K562 (cell line): ENCODE measurements at regions not wholly inside any gene's neighbourhood (a gene's known extent, or its start where the extent isn't known, plus 50 kb on each side); places are given as distances from the start of the nearest gene placed in this dataset.

Experiments
- ATAC-seq: fragments of 200-7000 bp; cut with Tn5 transposase; 3 replicates; pipeline ENCODE4 v1.9.1; 2020; ENCODE audit warnings: moderate library complexity
- BruUV-seq: library from RNA; stranded (reverse); fragments of 400-500 nt; replicated peaks from 2 replicates; lab custom pipeline; 2021; lab: Mats Ljungman, UMichigan
- CTCF ChIA-PET: fragments of 300-600 bp; formaldehyde crosslinking; extraction: SDS; loops from one replicate; lab custom pipeline; 2021; ENCODE audit warnings: low intra/inter-chr PET ratio; lab: Yijun Ruan, JAX
- POLR2A ChIA-PET: fragments of 300-600, 350-650 bp; sonication (Branson Sonifier 250); formaldehyde crosslinking; extraction: SDS; loops from one replicate; lab custom pipeline; 2021; ENCODE audit warnings: antibody characterized with exemption, inconsistent platforms; lab: Yijun Ruan, JAX
- DNase-seq, 4 experiments: peaks; one replicate each; pipeline versions ENCODE4 v3.0.0 to v3.0.0-alpha.2; 2011 to 2018; ENCODE audit warnings: low spot score in 3 of 4, mixed read lengths in 3 of 4; ENCODE audit errors: extremely low read depth in 1 of 4
- FAIRE-seq: peaks from 2 replicates; lab custom pipeline; 2011; peaks lifted over from hg19 to GRCh38; lab: Jason Lieb, UNC
- H2AFZ ChIP-seq: 2 replicates; pipeline ENCODE4 v1.6.0; 2011; ENCODE audit warnings: low read depth, low read length, control low read depth, inconsistent platforms
- H3K27ac ChIP-seq: fragments of 200-600 bp; 3 replicates; pipeline ENCODE4 v1.8.0; 2011; ENCODE audit warnings: low read depth, mild to moderate bottlenecking, control low read depth, inconsistent platforms, low read length, moderate library complexity, mixed read lengths; ENCODE audit errors: extremely low read depth
- H3K27me3 ChIP-seq, 2 experiments: fragments of 300-600 bp in 1 of 2; 2 replicates in 1 of 2; 3 replicates in 1 of 2; pipeline versions ENCODE4 v1.6.0 to v1.8.0; 2011; ENCODE audit warnings: inconsistent platforms in 2 of 2, low read length in 2 of 2, mild to moderate bottlenecking in 1 of 2, mixed read lengths in 1 of 2, moderate library complexity in 1 of 2; ENCODE audit not compliant: control insufficient read depth in 2 of 2, insufficient read depth in 2 of 2
- H3K36me3 ChIP-seq: fragments of 300-600 bp; 3 replicates; pipeline ENCODE4 v1.8.0; 2011; ENCODE audit warnings: mild to moderate bottlenecking, low read length, inconsistent platforms; ENCODE audit not compliant: control insufficient read depth, insufficient read depth
- H3K4me1 ChIP-seq, 2 experiments: fragments of 200-600 bp in 1 of 2; replicated peaks in 1 of 2; 2 replicates in 1 of 2; 3 replicates in 1 of 2; pipeline versions ENCODE4 v1.5.1 to v1.8.0; 2011; ENCODE audit warnings: inconsistent platforms in 2 of 2, low read length in 2 of 2, mild to moderate bottlenecking in 1 of 2, mixed read lengths in 1 of 2, moderate library complexity in 1 of 2; ENCODE audit not compliant: control insufficient read depth in 2 of 2, insufficient read depth in 2 of 2
- H3K4me2 ChIP-seq: 2 replicates; pipeline ENCODE4 v1.6.1; 2011; ENCODE audit warnings: low read length, control low read depth, inconsistent platforms, mixed read lengths; ENCODE audit not compliant: insufficient read depth
- H3K4me3 ChIP-seq: fragments of 200-600 bp; sonication (generic), shearing (Covaris generic); 2 replicates; pipeline ENCODE4 v1.5.1; 2016; ENCODE audit warnings: control low read depth, inconsistent platforms
- H3K79me2 ChIP-seq: fragments of 200-600 bp; 3 replicates; pipeline ENCODE4 v1.8.0; 2011; ENCODE audit warnings: low read length, inconsistent platforms; ENCODE audit not compliant: control insufficient read depth, insufficient read depth
- H3K9ac ChIP-seq, 2 experiments: 2 replicates each; pipeline versions ENCODE4 v1.6.0 to v1.6.1; 2011; ENCODE audit warnings: low read depth in 2 of 2, low read length in 2 of 2, control low read depth in 1 of 2, inconsistent platforms in 1 of 2, mild to moderate bottlenecking in 1 of 2, mixed read lengths in 1 of 2; ENCODE audit not compliant: insufficient read depth in 1 of 2
- H3K9me1 ChIP-seq: one replicate; pipeline ENCODE4 v1.6.0; 2011; ENCODE audit warnings: inconsistent platforms, mild to moderate bottlenecking, low read length, moderate library complexity; ENCODE audit not compliant: control insufficient read depth, insufficient read depth
- H3K9me3 ChIP-seq: replicated peaks from 2 replicates; pipeline ENCODE4 v1.5.1; 2011; ENCODE audit warnings: low read depth, low read length, inconsistent platforms; ENCODE audit not compliant: control insufficient read depth, insufficient read depth
- H4K20me1 ChIP-seq: replicated peaks from 2 replicates; pipeline ENCODE4 v1.6.1; 2011; ENCODE audit warnings: low read length, inconsistent platforms, mixed read lengths; ENCODE audit not compliant: control insufficient read depth, insufficient read depth
- DACH1 ChIP-seq: fragments of 450-650 bp; IDR thresholded peaks from 2 replicates; pipeline ENCODE4 v1.6.1; 2018; ENCODE audit not compliant: partially characterized antibody
- ELF4 ChIP-seq: fragments of 450-650 bp; formaldehyde crosslinking; IDR thresholded peaks from 2 replicates; pipeline ENCODE4 v1.4.0; 2022; ENCODE audit warnings: missing genetic modification characterization
- HDAC6 ChIP-seq: IDR thresholded peaks from 2 replicates; pipeline ENCODE4 v1.6.1; 2012; ENCODE audit warnings: low read depth, mild to moderate bottlenecking, control low read depth, inconsistent platforms, low read length, moderate library complexity
- MLLT1 ChIP-seq, 2 experiments: fragments of 450-650 bp; IDR thresholded peaks; 2 replicates each; pipeline ENCODE4 v1.6.1; 2016
- PRPF4 ChIP-seq: fragments of 200-400 bp; formaldehyde crosslinking; IDR thresholded peaks from one replicate; pipeline ENCODE4 v1.6.1; 2017; ENCODE audit warnings: low read length, low read depth, mild to moderate bottlenecking; ENCODE audit not compliant: insufficient read depth, poor library complexity, severe bottlenecking
- RBM25 ChIP-seq: fragments of 200-400 bp; formaldehyde crosslinking; IDR thresholded peaks from 2 replicates; pipeline ENCODE4 v1.6.1; 2018; ENCODE audit warnings: low read length, low read depth, moderate library complexity; ENCODE audit not compliant: severe bottlenecking
- RBM34 ChIP-seq: fragments of 200-400 bp; formaldehyde crosslinking; IDR thresholded peaks from 2 replicates; pipeline ENCODE4 v1.6.1; 2018; ENCODE audit warnings: low read length, borderline replicate concordance; ENCODE audit not compliant: insufficient read depth
- SIN3B ChIP-seq: fragments of 450-650 bp; IDR thresholded peaks from 2 replicates; pipeline ENCODE4 v1.6.1; 2017; ENCODE audit warnings: low read depth, mild to moderate bottlenecking, moderate library complexity
- THRB ChIP-seq: fragments of 450-650 bp; formaldehyde crosslinking; conservative IDR thresholded peaks from 2 replicates; pipeline ENCODE4 v1.4.0; 2022; ENCODE audit warnings: mild to moderate bottlenecking, missing genetic modification characterization
- ZNF121 ChIP-seq: sonication (generic); formaldehyde crosslinking; conservative IDR thresholded peaks from 2 replicates; pipeline ENCODE4 v1.8.0; 2022; ENCODE audit warnings: missing genetic modification reagents
- ZNF316 ChIP-seq: fragments of 450-650 bp; IDR thresholded peaks from 2 replicates; pipeline ENCODE4 v1.6.1; 2016
- ZNF551 ChIP-seq: fragments of 250-450 bp; sonication (Bioruptor Pico); IDR thresholded peaks from 2 replicates; pipeline ENCODE4 v1.5.0; 2021; ENCODE audit warnings: mild to moderate bottlenecking, moderate library complexity
- WGBS: fragments of 100-300 bp; shearing (Covaris generic); methylation state at CpG from one replicate; pipeline ENCODE4 v1.1.6; 2016; ENCODE audit warnings: low coverage, mixed read lengths; ENCODE audit not compliant: insufficient coverage; ENCODE audit errors: missing lambda C conversion rate; 5-methylcytosine and 5-hydroxymethylcytosine counted together
- in situ Hi-C: fragments of 300-500 bp; cut with MboI; formaldehyde crosslinking; loops from 4 replicates; pipeline ENCODE4 v1.15.0; 2018; ENCODE audit warnings: inconsistent platforms, mixed read lengths
- intact Hi-C: fragments of 100-400 bp; cut with micrococcal nuclease; formaldehyde crosslinking; loops from 2 replicates; pipeline ENCODE4 v1.14.2; 2022
- TF ChIP-seq, protein P1 (sequence below): fragments of 150-350 bp; IDR thresholded peaks from 2 replicates; pipeline ENCODE4 v1.6.1; 2014; ENCODE audit warnings: low read depth, mild to moderate bottlenecking, low read length, borderline replicate concordance
- TF ChIP-seq, protein P2 (sequence below): fragments of 250-450 bp; sonication (Bioruptor Pico); IDR thresholded peaks from 2 replicates; pipeline ENCODE4 v1.8.0; 2022; ENCODE audit warnings: inconsistent platforms, mild to moderate bottlenecking, moderate library complexity, borderline replicate concordance

DNA sequence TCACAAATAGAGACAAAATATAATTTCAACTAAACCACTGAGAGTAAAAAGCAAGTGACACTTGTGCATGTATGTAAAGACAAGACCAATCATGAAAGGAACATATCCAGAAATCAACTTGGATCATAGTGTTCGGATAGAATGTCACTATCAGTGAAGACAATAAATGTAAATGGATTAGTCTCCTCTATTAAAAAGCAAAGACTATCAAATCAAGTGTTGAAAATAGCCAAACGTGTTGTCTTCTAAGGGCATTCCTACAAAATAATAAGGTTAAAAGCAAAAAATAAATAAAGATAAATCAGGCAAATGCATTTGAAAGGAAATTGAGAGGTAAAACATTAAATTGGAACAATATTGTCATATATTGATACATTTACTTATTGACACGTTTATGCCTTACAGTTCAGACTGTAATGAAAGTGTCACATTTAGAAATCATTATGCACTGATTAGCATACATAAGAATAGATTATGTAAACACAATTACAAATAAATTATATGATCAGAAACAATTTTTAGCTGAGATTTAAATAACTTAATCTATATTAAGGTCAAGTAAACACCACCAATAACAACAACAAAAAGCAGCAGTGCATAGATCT lies 1100.1 kb downstream of the BRD1 start (continued):
- TF ChIP-seq RBM25, result peak; percentile 26
- TF ChIP-seq ZNF316, result no peak
- TF ChIP-seq, protein P1, sequence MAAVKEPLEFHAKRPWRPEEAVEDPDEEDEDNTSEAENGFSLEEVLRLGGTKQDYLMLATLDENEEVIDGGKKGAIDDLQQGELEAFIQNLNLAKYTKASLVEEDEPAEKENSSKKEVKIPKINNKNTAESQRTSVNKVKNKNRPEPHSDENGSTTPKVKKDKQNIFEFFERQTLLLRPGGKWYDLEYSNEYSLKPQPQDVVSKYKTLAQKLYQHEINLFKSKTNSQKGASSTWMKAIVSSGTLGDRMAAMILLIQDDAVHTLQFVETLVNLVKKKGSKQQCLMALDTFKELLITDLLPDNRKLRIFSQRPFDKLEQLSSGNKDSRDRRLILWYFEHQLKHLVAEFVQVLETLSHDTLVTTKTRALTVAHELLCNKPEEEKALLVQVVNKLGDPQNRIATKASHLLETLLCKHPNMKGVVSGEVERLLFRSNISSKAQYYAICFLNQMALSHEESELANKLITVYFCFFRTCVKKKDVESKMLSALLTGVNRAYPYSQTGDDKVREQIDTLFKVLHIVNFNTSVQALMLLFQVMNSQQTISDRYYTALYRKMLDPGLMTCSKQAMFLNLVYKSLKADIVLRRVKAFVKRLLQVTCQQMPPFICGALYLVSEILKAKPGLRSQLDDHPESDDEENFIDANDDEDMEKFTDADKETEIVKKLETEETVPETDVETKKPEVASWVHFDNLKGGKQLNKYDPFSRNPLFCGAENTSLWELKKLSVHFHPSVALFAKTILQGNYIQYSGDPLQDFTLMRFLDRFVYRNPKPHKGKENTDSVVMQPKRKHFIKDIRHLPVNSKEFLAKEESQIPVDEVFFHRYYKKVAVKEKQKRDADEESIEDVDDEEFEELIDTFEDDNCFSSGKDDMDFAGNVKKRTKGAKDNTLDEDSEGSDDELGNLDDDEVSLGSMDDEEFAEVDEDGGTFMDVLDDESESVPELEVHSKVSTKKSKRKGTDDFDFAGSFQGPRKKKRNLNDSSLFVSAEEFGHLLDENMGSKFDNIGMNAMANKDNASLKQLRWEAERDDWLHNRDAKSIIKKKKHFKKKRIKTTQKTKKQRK, result no peak
- no peak for TF ChIP-seq THRB (CRISPR knock-in tag)
- TF ChIP-seq SIN3B, result no peak
- TF ChIP-seq DACH1, result no peak
- no peak for TF ChIP-seq HDAC6

DNA sequence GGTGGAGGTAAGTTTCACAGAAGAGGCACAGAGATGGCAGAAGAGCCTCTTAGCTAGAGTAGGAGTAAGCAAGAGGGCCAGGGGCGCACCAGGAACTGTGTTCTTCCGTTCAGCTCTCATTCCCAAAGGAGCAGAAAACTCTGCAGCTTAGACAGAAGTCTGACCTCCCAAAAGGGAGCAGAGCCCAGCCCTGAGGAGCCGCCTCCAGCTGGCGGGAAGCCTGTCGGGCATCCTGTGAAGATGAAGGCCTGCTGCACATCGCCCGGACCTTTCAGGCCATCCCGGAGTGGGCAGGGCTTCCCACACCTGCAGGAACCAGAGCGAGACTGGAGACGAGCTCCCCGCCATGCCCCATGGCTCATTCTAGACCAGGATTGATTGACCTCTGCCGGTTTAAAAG lies 1102.8 kb downstream of the BRD1 start:
- no peak overlapping the region for H3K4me3 ChIP-seq
- no peaks in the 10 kb centered on the region for H4K20me1 ChIP-seq
- no peaks in the 10 kb centered on the region for H3K9me3 ChIP-seq
- intact Hi-C loops (no loop called here), in situ Hi-C loops (no loop called here)
- WGBS, result 2% methylated on average over 9 of the region's 12 CpGs
- H3K79me2 ChIP-seq, result no peaks in the 10 kb centered on the region
- no peak overlapping the region for H3K9ac ChIP-seq
- DNase-seq (no peak), FAIRE-seq (no peak), ATAC-seq (no peak)
- ChIA-PET CTCF (no interaction called here), POLR2A (no interaction called here)
- BruUV-seq, result no TSS peak
- H3K36me3 ChIP-seq, result no peaks in the 10 kb centered on the region
- H3K4me1 ChIP-seq, result no peaks in the 10 kb centered on the region
- no peak overlapping the region for H3K27ac ChIP-seq
- H3K27me3 ChIP-seq, result no peaks in the 10 kb centered on the region; a peak in 1 of 5 replicates
- H3K4me2 ChIP-seq, result no peak overlapping the region
- H2AFZ ChIP-seq, result no peak overlapping the region
- H3K9me1 ChIP-seq, result no peaks in the 10 kb centered on the region
- no peak for TF ChIP-seq ELF4 (CRISPR knock-in tag)
- TF ChIP-seq ZNF121 (CRISPR knock-in tag), result no peak
- TF ChIP-seq, protein P2, sequence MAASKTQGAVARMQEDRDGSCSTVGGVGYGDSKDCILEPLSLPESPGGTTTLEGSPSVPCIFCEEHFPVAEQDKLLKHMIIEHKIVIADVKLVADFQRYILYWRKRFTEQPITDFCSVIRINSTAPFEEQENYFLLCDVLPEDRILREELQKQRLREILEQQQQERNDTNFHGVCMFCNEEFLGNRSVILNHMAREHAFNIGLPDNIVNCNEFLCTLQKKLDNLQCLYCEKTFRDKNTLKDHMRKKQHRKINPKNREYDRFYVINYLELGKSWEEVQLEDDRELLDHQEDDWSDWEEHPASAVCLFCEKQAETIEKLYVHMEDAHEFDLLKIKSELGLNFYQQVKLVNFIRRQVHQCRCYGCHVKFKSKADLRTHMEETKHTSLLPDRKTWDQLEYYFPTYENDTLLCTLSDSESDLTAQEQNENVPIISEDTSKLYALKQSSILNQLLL (CRISPR knock-in tag), result no peak
- no peak for TF ChIP-seq PRPF4
- TF ChIP-seq RBM34, result no peak
- TF ChIP-seq MLLT1 (IDR thresholded peaks at IDR 0.05), result no peak
- no peak for TF ChIP-seq ZNF551 (CRISPR knock-in tag)
